NB4 (cell line): ENCODE measurements at regions not wholly inside any gene's neighbourhood (a gene's known extent, or its start where the extent isn't known, plus 50 kb on each side); places are given as distances from the start of the nearest gene placed in this dataset.

ENCODE experiments used
- DNase-seq: peaks from one replicate; pipeline ENCODE4 v3.0.0; 2010; ENCODE audit warnings: low read depth
- H3K4me3 ChIP-seq: one replicate; pipeline ENCODE4 v1.5.1; 2011; ENCODE audit warnings: mild to moderate bottlenecking, low read depth, low read length, moderate library complexity
- MYC ChIP-seq: IDR thresholded peaks from 2 replicates; pipeline ENCODE4 v1.6.1; 2011; ENCODE audit warnings: low read depth, low read length
- POLR2A ChIP-seq: IDR thresholded peaks from 2 replicates; pipeline ENCODE4 v1.6.1; 2011; ENCODE audit warnings: mild to moderate bottlenecking; ENCODE audit not compliant: insufficient read length; ENCODE audit errors: extremely low read depth
- TF ChIP-seq, protein P1 (sequence below): IDR thresholded peaks from 2 replicates; pipeline ENCODE4 v1.6.1; 2011; ENCODE audit warnings: low read depth, low read length
- TF ChIP-seq, protein P2 (sequence below): IDR thresholded peaks from one replicate; pipeline ENCODE4 v1.5.1; 2012; ENCODE audit warnings: low read depth, low read length

DNA sequence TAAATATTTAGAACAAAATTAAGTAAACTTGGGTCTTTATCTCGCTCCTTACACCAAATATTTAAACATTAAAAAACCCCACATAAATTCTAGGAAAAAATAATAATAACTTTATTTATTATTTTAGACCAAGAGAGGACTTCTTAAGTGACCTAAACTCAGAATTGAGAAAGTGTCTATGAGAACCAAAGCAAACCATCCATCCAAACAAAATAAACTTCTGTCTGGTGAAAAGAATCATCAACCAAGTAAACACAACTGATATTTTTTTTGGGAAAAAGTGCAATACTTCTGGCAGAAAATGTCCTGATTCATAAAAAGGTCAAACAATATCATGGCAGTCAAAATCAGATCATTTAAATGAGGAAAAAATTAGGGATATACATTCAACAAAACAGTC is 533.0 kb downstream of the SPRY1 start:
- DNase-seq: no peak
- TF ChIP-seq, protein P1, sequence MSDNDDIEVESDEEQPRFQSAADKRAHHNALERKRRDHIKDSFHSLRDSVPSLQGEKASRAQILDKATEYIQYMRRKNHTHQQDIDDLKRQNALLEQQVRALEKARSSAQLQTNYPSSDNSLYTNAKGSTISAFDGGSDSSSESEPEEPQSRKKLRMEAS: no peak
- no peak for TF ChIP-seq MYC
- TF ChIP-seq, protein P2, sequence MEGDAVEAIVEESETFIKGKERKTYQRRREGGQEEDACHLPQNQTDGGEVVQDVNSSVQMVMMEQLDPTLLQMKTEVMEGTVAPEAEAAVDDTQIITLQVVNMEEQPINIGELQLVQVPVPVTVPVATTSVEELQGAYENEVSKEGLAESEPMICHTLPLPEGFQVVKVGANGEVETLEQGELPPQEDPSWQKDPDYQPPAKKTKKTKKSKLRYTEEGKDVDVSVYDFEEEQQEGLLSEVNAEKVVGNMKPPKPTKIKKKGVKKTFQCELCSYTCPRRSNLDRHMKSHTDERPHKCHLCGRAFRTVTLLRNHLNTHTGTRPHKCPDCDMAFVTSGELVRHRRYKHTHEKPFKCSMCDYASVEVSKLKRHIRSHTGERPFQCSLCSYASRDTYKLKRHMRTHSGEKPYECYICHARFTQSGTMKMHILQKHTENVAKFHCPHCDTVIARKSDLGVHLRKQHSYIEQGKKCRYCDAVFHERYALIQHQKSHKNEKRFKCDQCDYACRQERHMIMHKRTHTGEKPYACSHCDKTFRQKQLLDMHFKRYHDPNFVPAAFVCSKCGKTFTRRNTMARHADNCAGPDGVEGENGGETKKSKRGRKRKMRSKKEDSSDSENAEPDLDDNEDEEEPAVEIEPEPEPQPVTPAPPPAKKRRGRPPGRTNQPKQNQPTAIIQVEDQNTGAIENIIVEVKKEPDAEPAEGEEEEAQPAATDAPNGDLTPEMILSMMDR: no peak
- TF ChIP-seq POLR2A: no peak
- no peak overlapping the region for H3K4me3 ChIP-seq

DNA sequence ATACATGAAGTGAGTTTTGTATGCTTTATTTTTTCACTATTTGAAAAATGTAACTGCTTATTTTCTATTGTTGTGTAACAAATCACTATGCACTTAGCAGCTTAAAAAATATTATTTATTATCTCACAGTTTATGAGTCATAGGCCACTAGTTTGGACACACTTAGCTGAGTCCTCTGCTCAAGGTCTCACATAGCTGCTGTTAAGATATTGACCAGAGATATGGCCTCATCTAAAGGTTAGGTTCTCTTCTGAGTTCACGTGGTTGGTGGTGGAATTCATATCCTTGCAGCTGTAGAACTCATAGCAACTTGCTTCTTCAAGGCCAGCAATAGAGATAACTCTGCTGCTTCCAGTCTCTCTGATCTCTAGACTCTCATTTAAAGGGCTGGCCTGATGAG is 534.4 kb downstream of the SPRY1 start:
- TF ChIP-seq MYC (no peak), POLR2A (no peak)
- TF ChIP-seq, protein P2: no peak
- TF ChIP-seq, protein P1: no peak
- no peak for DNase-seq
- H3K4me3 ChIP-seq: no peak overlapping the region

DNA sequence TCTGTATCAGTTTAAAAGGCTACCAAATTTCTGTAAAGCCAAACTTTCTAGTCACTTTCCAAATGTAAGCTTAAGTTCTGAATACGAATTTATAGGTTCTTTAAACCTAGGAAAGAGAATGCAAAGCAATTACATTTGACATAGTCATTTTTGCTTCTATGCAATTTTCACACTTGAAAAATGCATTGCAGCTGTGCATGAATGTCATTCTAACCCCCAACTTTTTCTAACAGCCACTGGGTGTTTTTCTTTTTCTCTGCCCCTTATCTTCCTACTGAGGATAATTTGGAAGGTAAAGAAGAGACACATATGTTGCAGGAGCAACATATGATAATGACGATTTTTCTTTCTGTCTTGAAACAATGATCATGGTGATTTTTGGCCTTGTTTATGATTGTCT is 537.5 kb downstream of the SPRY1 start:
- TF ChIP-seq, protein P2: no peak
- TF ChIP-seq, protein P1: no peak
- TF ChIP-seq POLR2A: no peak
- TF ChIP-seq MYC: no peak
- no peak overlapping the region for H3K4me3 ChIP-seq
- no peak for DNase-seq

DNA sequence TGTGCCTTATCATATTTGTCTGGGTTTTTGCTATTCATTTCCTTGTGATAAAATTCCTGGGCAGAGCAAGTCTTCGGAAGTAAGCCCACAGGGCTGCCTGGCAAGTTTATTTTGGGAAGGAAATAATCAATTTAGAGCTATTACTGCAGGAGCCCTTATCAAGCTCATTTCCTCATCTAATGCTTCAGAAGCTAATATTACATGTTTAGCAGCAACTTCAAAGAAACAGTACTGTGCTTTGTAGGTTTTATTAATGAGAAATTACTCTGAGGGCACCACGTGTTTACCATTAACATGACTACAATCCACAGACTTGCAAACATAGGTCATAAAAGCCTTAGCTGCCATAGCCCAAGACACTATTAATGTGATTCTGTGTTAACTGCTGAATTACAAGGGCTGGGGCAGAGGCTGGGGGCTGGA is 540.0 kb downstream of the SPRY1 start:
- no peak for TF ChIP-seq POLR2A
- H3K4me3 ChIP-seq: no peak overlapping the region
- DNase-seq: no peak

DNA sequence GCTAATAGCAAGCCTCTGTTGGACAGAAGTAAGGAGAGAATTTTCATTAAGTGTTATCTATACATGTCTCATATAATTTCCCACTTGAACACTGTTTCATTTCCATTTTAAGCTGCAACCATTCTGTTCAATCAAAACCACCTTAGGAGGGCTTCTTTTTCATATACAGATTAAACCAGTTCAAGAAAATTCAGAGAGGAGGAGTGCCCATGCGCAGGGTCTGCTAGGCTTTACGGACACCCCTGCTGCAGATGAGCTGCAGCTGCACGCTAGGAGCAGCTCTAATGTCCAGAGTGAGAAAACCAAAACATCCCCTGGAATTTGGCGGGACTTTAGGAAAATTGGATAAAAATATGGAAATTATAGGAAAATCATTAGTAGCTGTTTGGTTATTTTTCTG is 541.0 kb downstream of the SPRY1 start:
- TF ChIP-seq MYC (no peak), POLR2A (no peak)
- TF ChIP-seq, protein P2: no peak
- TF ChIP-seq, protein P1: no peak
- H3K4me3 ChIP-seq: no peak overlapping the region
- DNase-seq: no peak

DNA sequence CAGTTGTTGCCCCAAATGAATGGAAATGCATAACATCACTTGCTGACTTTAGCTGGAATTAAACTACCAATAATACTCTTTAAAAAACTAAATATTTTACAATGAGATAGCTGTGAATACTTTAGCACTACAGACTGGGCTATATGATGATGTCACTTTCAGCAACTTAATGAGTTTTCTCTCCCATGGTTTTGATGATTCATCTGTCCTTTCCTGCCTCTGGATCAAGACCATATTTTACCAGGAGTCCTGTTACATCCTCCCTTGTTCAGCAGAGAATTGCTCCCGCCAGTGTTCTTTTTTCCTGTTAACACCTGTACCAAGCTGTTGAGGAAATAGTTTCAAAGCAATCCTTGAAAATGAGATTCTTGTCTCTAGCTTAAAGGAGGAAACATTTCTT is 543.0 kb downstream of the SPRY1 start:
- no peak overlapping the region for H3K4me3 ChIP-seq
- DNase-seq: no peak
- TF ChIP-seq POLR2A (no peak), MYC (no peak)
- TF ChIP-seq, protein P2: no peak
- TF ChIP-seq, protein P1: no peak
